Left lung (tissue), 4 donors: ENCODE measurements at regions not wholly inside any gene's neighbourhood (a gene's known extent, or its start where the extent isn't known, plus 50 kb on each side); places are given as distances from the start of the nearest gene placed in this dataset.
"Not testable (repeated sequence)": the region's sequence is repeated elsewhere in the genome, so short reads cannot be mapped to it uniquely, and the experiment has no call there.

ENCODE experiments used
- ATAC-seq: fragments of 200-7000 bp; cut with Tn5 transposase; one replicate; pipeline ENCODE4 v1.9.1; 2020; ENCODE audit warnings: moderate library complexity
- DNase-seq, 4 donors: peaks; one replicate each; pipeline ENCODE4 v3.0.0-alpha.2; 2013 to 2020
- H3K27ac ChIP-seq, 2 donors: fragments of 200-600 bp; sonication (generic) in 1 of 2; one replicate each; pipeline versions ENCODE4 v1.5.0 to v1.8.0; 2020 to 2021
- H3K27me3 ChIP-seq, 2 donors: fragments of 200-600 bp; sonication (generic) in 1 of 2; one replicate each; pipeline versions ENCODE4 v1.5.0 to v1.8.0; 2020 to 2021
- H3K36me3 ChIP-seq, 2 donors: fragments of 200-600 bp; sonication (generic) in 1 of 2; one replicate each; pipeline versions ENCODE4 v1.5.0 to v1.8.0; 2020 to 2021
- H3K4me1 ChIP-seq, 2 donors: fragments of 200-600 bp; one replicate each; pipeline ENCODE4 v1.8.0; 2021
- H3K4me3 ChIP-seq, 2 donors: fragments of 200-600 bp; sonication (generic) in 1 of 2; one replicate each; pipeline versions ENCODE4 v1.5.0 to v1.8.0; 2020 to 2021; ENCODE audit warnings: mild to moderate bottlenecking in 1 of 2
- H3K9me3 ChIP-seq, 2 donors: fragments of 200-600 bp; sonication (generic) in 1 of 2; one replicate each; pipeline versions ENCODE4 v1.5.0 to v1.8.0; 2020 to 2021
- CTCF ChIP-seq, 2 donors: fragments of 200-600 bp; sonication (generic) in 1 of 2; IDR thresholded peaks; one replicate each; pipeline versions ENCODE4 v1.5.0 to v1.8.0; 2021; ENCODE audit warnings: antibody characterized with exemption in 2 of 2
- intact Hi-C, 2 donors: fragments of 100-400 bp; cut with DNase I; formaldehyde crosslinking; loops; one replicate each; pipeline versions ENCODE4 v1.11.2 to v1.14.2; 2022
- donor health status: DM: no; HTN: yes; CAD: no.
- donor health status: DM: no; HTN: no; CAD: no.

GRCh38 chr12:91256411-91256810 lies 73.8 kb upstream of the DCN start:
- ATAC-seq (no peak), DNase-seq (no peak)
- no peaks in the 10 kb centered on the region for H3K36me3 ChIP-seq
- peaks cover 0 to 2% of the 10 kb centered on the region in 2 donors for H3K27me3 ChIP-seq
- no peaks in the 10 kb centered on the region for H3K9me3 ChIP-seq
- intact Hi-C loops, result no loop called here
- TF ChIP-seq CTCF (IDR thresholded peaks at IDR 0.05), result no peak
- no peak overlapping the region for H3K27ac ChIP-seq
- H3K4me3 ChIP-seq, result no peak overlapping the region
- no peaks in the 10 kb centered on the region for H3K4me1 ChIP-seq

GRCh38 chr12:91252341-91252740 lies 69.7 kb upstream of the DCN start:
- H3K36me3 ChIP-seq, result no peaks in the 10 kb centered on the region
- no peaks in the 10 kb centered on the region for H3K4me1 ChIP-seq
- intact Hi-C loops, result no loop called here
- ATAC-seq (no peak), DNase-seq (no peak)
- peaks cover 0 to 2% of the 10 kb centered on the region in 2 donors for H3K27me3 ChIP-seq
- H3K9me3 ChIP-seq, result no peaks in the 10 kb centered on the region
- no peak for TF ChIP-seq CTCF (IDR thresholded peaks at IDR 0.05)
- peak overlapping the region in 1 of 2 donors; percentile 17 for H3K27ac ChIP-seq
- H3K4me3 ChIP-seq, result no peak overlapping the region

- Histone ChIP-seq H3K27me3 (peaks cover 0 to 2% of the 10 kb centered on the region in 2 donors), H3K4me3 (no peak overlapping the region), H3K36me3 (no peaks in the 10 kb centered on the region), H3K9me3 (no peaks in the 10 kb centered on the region), H3K4me1 (no peaks in the 10 kb centered on the region), H3K27ac (peak overlapping the region in 1 of 2 donors; percentile 64)
- no peak for TF ChIP-seq CTCF (IDR thresholded peaks at IDR 0.05)
- intact Hi-C loops, result no loop called here
- DNase-seq (peak in 2 of 4 donors; percentile 54 to 76), ATAC-seq (peak; percentile 52)
These were observed 67.7 kb upstream of the DCN start for GRCh38 chr12:91250273-91250665.

- Histone ChIP-seq H3K27ac (peak overlapping the region in 1 of 2 donors; percentile 64), H3K27me3 (peaks cover 0 to 2% of the 10 kb centered on the region in 2 donors), H3K4me3 (no peak overlapping the region), H3K9me3 (no peaks in the 10 kb centered on the region), H3K36me3 (no peaks in the 10 kb centered on the region), H3K4me1 (no peaks in the 10 kb centered on the region)
- DNase-seq (peak in 2 of 4 donors; percentile 63 to 72), ATAC-seq (peak; percentile 76)
- no peak for TF ChIP-seq CTCF (IDR thresholded peaks at IDR 0.05)
- intact Hi-C loops, result loop anchor here in 1 of 2 donors (10.0 kb wide), 1 partner anchor 65 kb away; no protein-coding TSS in a partner anchor
These were observed 67.1 kb upstream of the DCN start for GRCh38 chr12:91249518-91250272.

GRCh38 chr12:91249054-91249453 lies 66.4 kb upstream of the DCN start:
- H3K27ac ChIP-seq, result no peak overlapping the region
- no peak for TF ChIP-seq CTCF (IDR thresholded peaks at IDR 0.05)
- H3K4me3 ChIP-seq, result no peak overlapping the region
- no peaks in the 10 kb centered on the region for H3K36me3 ChIP-seq
- H3K27me3 ChIP-seq, result no peaks in the 10 kb centered on the region
- no peaks in the 10 kb centered on the region for H3K4me1 ChIP-seq
- no peaks in the 10 kb centered on the region for H3K9me3 ChIP-seq
- intact Hi-C loops, result loop anchor here in 1 of 2 donors (10.0 kb wide), 1 partner anchor 66 kb away; no protein-coding TSS in a partner anchor
- ATAC-seq (no peak), DNase-seq (peak in 2 of 4 donors; percentile 38 to 63)

GRCh38 chr12:91243177-91243576 lies 60.6 kb upstream of the DCN start:
- not testable (repeated sequence) for DNase-seq
- intact Hi-C loops, result loop anchor here in 1 of 2 donors (10.0 kb wide), 1 partner anchor 72 kb away; no protein-coding TSS in a partner anchor

More at GRCh38 chr12:91243177-91243576, 60.6 kb upstream of the DCN start:
- not testable (repeated sequence) for H3K9me3 ChIP-seq, H3K27ac ChIP-seq, H3K36me3 ChIP-seq, H3K4me1 ChIP-seq, H3K4me3 ChIP-seq, H3K27me3 ChIP-seq, ATAC-seq
